Mesenchymal stem cell (in vitro differentiated cells and primary cell): ENCODE measurements at regions not wholly inside any gene's neighbourhood (a gene's known extent, or its start where the extent isn't known, plus 50 kb on each side); places are given as distances from the start of the nearest gene placed in this dataset.

Experiments
- DNase-seq: peaks from one replicate; pipeline ENCODE4 v3.0.0-alpha.2; 2013
- H2AFZ ChIP-seq: one replicate; pipeline ENCODE4 v1.6.1; 2013; ENCODE audit warnings: low read depth, mild to moderate bottlenecking, control low read depth, inconsistent platforms, low read length, moderate library complexity
- H2AK5ac ChIP-seq: 2 replicates; pipeline ENCODE4 v1.6.1; 2013; ENCODE audit warnings: low read length, moderate library complexity, mild to moderate bottlenecking, inconsistent platforms; ENCODE audit not compliant: severe bottlenecking
- H2BK120ac ChIP-seq: one replicate; pipeline ENCODE4 v1.6.1; 2013; ENCODE audit warnings: low read depth, mild to moderate bottlenecking, inconsistent platforms, low read length, moderate library complexity
- H2BK12ac ChIP-seq, 2 experiments: one replicate each; pipeline ENCODE4 v1.6.1; 2013; ENCODE audit warnings: inconsistent platforms in 2 of 2, low read length in 2 of 2, mild to moderate bottlenecking in 2 of 2, moderate library complexity in 2 of 2, control low read depth in 1 of 2
- H2BK15ac ChIP-seq: one replicate; pipeline ENCODE4 v1.6.1; 2013; ENCODE audit warnings: mild to moderate bottlenecking, low read depth, inconsistent platforms; ENCODE audit not compliant: poor library complexity, severe bottlenecking
- H2BK5ac ChIP-seq: 2 replicates; pipeline ENCODE4 v1.6.1; 2013; ENCODE audit warnings: low read depth, mild to moderate bottlenecking, low read length, control low read depth, inconsistent platforms; ENCODE audit not compliant: poor library complexity, severe bottlenecking
- H3K14ac ChIP-seq, 2 experiments: one replicate each; pipeline ENCODE4 v1.6.1; 2013; ENCODE audit warnings: inconsistent platforms in 2 of 2, low read length in 2 of 2, control low read depth in 1 of 2, mild to moderate bottlenecking in 1 of 2, moderate library complexity in 1 of 2
- H3K18ac ChIP-seq, 2 experiments: one replicate each; pipeline ENCODE4 v1.6.1; 2013; ENCODE audit warnings: inconsistent platforms in 2 of 2, low read length in 2 of 2, control low read depth in 1 of 2, low read depth in 1 of 2, mild to moderate bottlenecking in 1 of 2
- H3K23ac ChIP-seq, 2 experiments: one replicate each; pipeline ENCODE4 v1.6.1; 2013; ENCODE audit warnings: inconsistent platforms in 2 of 2, low read length in 2 of 2, mild to moderate bottlenecking in 2 of 2, moderate library complexity in 2 of 2, control low read depth in 1 of 2
- H3K27ac ChIP-seq: 2 replicates; pipeline ENCODE4 v1.5.1; 2013; ENCODE audit warnings: mild to moderate bottlenecking, moderate library complexity, low read length, control low read depth, inconsistent platforms; ENCODE audit not compliant: poor library complexity, severe bottlenecking
- H3K27me3 ChIP-seq, 2 experiments: 2 replicates each; pipeline versions ENCODE4 v1.6.1 to v1.7.0; 2013; ENCODE audit warnings: low read length in 2 of 2, mild to moderate bottlenecking in 2 of 2, moderate library complexity in 2 of 2, control low read depth in 1 of 2, inconsistent platforms in 1 of 2; ENCODE audit not compliant: control insufficient read depth in 1 of 2, insufficient read depth in 1 of 2
- H3K36me3 ChIP-seq, 2 experiments: 2 replicates each; pipeline versions ENCODE4 v1.6.1 to v1.7.0; 2013; ENCODE audit warnings: low read length in 2 of 2, control low read depth in 1 of 2, inconsistent platforms in 1 of 2, low read depth in 1 of 2, mild to moderate bottlenecking in 1 of 2; ENCODE audit not compliant: insufficient read depth in 2 of 2, control insufficient read depth in 1 of 2
- H3K4ac ChIP-seq, 2 experiments: one replicate each; pipeline ENCODE4 v1.6.1; 2013; ENCODE audit warnings: inconsistent platforms in 2 of 2, low read length in 2 of 2, mild to moderate bottlenecking in 2 of 2, moderate library complexity in 2 of 2, control low read depth in 1 of 2, low read depth in 1 of 2
- H3K4me1 ChIP-seq: 2 replicates; pipeline ENCODE4 v1.6.1; 2013; ENCODE audit warnings: low read depth, low read length, control low read depth; ENCODE audit not compliant: control insufficient read depth, insufficient read depth
- H3K4me2 ChIP-seq: 2 replicates; pipeline ENCODE4 v1.6.1; 2013; ENCODE audit warnings: low read length, mild to moderate bottlenecking, inconsistent platforms; ENCODE audit not compliant: poor library complexity, severe bottlenecking
- H3K4me3 ChIP-seq, 2 experiments: 2 replicates each; pipeline versions ENCODE4 v1.5.1 to v1.7.0; 2013; ENCODE audit warnings: low read length in 2 of 2, mild to moderate bottlenecking in 2 of 2, control low read depth in 1 of 2, low read depth in 1 of 2; ENCODE audit not compliant: insufficient read depth in 1 of 2
- H3K79me1 ChIP-seq: replicated peaks from 2 replicates; pipeline ENCODE4 v1.6.1; 2013; ENCODE audit warnings: mild to moderate bottlenecking, control low read depth, low read length, inconsistent platforms; ENCODE audit not compliant: poor library complexity, severe bottlenecking
- H3K9ac ChIP-seq: 2 replicates; pipeline ENCODE4 v1.7.0; 2013; ENCODE audit warnings: mild to moderate bottlenecking, low read length, moderate library complexity
- H3K9me3 ChIP-seq: 2 replicates; pipeline ENCODE4 v1.7.0; 2013; ENCODE audit warnings: mild to moderate bottlenecking, low read length; ENCODE audit not compliant: control insufficient read depth
- H4K8ac ChIP-seq: one replicate; pipeline ENCODE4 v1.6.1; 2013; ENCODE audit warnings: inconsistent platforms, mild to moderate bottlenecking, low read length, moderate library complexity
- H4K91ac ChIP-seq: one replicate; pipeline ENCODE4 v1.6.1; 2013; ENCODE audit warnings: mild to moderate bottlenecking, low read length, inconsistent platforms
- WGBS: methylation state at CpG from one replicate; pipeline ENCODE4 v1.1.7; 2013; ENCODE audit warnings: mixed read lengths; 5-methylcytosine and 5-hydroxymethylcytosine counted together

DNA sequence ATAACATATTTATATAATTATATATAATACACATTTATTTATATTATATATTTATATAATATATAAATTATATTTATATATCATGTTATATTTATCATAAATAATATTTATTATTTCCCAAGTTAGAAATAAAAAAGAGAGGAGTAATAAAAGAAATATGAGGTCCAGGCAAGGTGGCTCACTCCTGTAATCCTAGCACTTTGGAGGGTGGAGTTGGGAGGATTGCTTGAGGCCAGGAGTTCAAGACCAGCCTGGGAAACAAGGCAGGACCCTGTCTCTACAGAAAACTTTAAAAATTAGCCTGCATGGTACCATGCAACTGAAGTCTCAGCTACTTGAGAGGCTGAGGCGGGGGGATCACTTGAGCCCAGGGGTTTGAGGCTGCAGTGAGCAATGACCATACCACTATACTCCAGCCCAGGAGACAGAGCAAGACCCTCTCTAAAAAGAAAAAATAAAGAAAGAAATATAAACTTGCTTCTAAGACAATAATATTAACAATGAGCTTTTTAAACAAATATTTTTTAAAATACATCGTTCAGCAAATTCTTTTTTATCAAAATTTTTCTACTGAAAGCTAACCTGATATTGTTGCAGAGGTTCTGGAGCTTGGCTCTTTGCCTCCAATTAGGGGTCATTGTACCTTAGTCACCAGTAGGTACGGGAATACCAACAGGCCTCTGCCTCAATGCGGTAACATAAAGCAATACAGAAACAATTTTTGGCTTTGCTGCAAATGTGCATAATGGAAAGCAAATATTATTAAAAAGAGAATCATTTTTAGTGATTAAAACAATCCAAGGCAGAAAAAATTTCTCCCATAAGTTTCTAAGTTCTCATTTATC lies 290.0 kb downstream of the SETD4 start:
- no peak overlapping the region for H3K23ac ChIP-seq
- H3K79me1 ChIP-seq: no peaks in the 10 kb centered on the region
- H3K14ac ChIP-seq: no peak overlapping the region
- H3K36me3 ChIP-seq: no peaks in the 10 kb centered on the region
- H3K9ac ChIP-seq: no peak overlapping the region
- no peaks in the 10 kb centered on the region for H3K9me3 ChIP-seq
- no peak overlapping the region for H3K4me2 ChIP-seq
- no peak overlapping the region for H2AK5ac ChIP-seq
- no peak overlapping the region for H3K4me3 ChIP-seq
- H3K27me3 ChIP-seq: peaks cover 0 to 5% of the 10 kb centered on the region in 2 experiments
- H2BK12ac ChIP-seq: no peak overlapping the region
- no peaks in the 10 kb centered on the region for H3K4me1 ChIP-seq
- H4K8ac ChIP-seq: no peak overlapping the region
- H3K18ac ChIP-seq: no peak overlapping the region
- no peak for DNase-seq
- no peak overlapping the region for H2BK15ac ChIP-seq
- no peak overlapping the region for H2BK5ac ChIP-seq
- H4K91ac ChIP-seq: no peak overlapping the region
- no peak overlapping the region for H2BK120ac ChIP-seq
- no peak overlapping the region for H2AFZ ChIP-seq
- no peak overlapping the region for H3K27ac ChIP-seq
- no peak overlapping the region for H3K4ac ChIP-seq
- 100% methylated on average over 2 of the region's 4 CpGs for WGBS

DNA sequence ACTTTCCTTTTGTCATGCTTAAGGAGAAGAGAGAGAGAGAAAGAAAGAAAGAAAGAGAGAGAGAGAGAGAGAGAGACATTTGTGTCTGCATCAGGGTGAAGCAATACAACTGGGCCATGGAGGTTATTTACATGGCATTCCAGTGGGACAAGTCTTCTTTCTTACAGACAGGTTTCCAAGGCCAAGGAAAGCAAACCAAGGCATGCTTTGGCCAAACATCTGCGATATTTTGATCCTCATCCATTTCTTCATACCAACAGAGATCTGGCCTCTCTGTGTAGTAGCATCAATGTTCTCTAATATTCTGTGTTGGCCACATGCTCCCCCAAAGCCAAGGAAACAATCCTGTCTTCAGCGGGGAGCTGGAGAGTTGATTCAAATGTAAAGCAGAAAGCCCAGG lies 292.1 kb downstream of the SETD4 start:
- DNase-seq: no peak
- no peaks in the 10 kb centered on the region for H3K36me3 ChIP-seq
- H2AK5ac ChIP-seq: no peak overlapping the region
- no peak overlapping the region for H3K14ac ChIP-seq
- H4K8ac ChIP-seq: no peak overlapping the region
- no peak overlapping the region for H2BK5ac ChIP-seq
- H3K9me3 ChIP-seq: no peaks in the 10 kb centered on the region
- H3K27me3 ChIP-seq: peaks cover 0 to 5% of the 10 kb centered on the region in 2 experiments
- no peak overlapping the region for H3K9ac ChIP-seq
- no peaks in the 10 kb centered on the region for H3K4me1 ChIP-seq
- H3K4me2 ChIP-seq: no peak overlapping the region
- no peak overlapping the region for H2BK12ac ChIP-seq
- no peaks in the 10 kb centered on the region for H3K79me1 ChIP-seq
- H4K91ac ChIP-seq: no peak overlapping the region
- no peak overlapping the region for H3K4me3 ChIP-seq
- no peak overlapping the region for H3K18ac ChIP-seq
- H3K4ac ChIP-seq: no peak overlapping the region
- no peak overlapping the region for H2BK15ac ChIP-seq
- no peak overlapping the region for H2BK120ac ChIP-seq
- H2AFZ ChIP-seq: no peak overlapping the region
- no peak overlapping the region for H3K27ac ChIP-seq
- 63% methylated on average over 2 of the region's 2 CpGs for WGBS
- no peak overlapping the region for H3K23ac ChIP-seq

DNA sequence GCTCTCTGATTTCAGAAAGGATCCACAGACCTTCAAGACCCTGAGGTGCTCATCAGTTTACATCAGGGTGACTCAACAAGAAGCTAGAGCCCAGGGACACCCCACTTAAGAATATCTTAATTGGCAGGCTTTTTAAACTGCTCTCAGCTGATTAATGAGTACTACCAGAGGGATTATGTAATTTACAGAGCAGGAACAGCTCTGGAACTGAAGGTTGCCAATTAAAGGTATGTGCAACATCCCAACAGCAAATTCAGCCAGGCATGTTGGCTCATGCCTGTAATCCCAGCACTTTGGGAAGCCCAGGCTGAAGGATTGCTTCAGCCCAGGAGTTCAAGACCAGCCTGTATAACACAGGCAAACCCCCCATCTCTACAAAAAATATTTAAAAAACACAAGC lies 295.7 kb downstream of the SETD4 start:
- no peak overlapping the region for H2AK5ac ChIP-seq
- DNase-seq: no peak
- H3K4me2 ChIP-seq: no peak overlapping the region
- H3K9ac ChIP-seq: no peak overlapping the region
- no peaks in the 10 kb centered on the region for H3K9me3 ChIP-seq
- peaks cover 0 to 12% of the 10 kb centered on the region in 2 experiments for H3K27me3 ChIP-seq
- H2BK5ac ChIP-seq: no peak overlapping the region
- no peak overlapping the region for H3K4ac ChIP-seq
- no peak overlapping the region for H3K4me3 ChIP-seq
- H3K18ac ChIP-seq: no peak overlapping the region
- no peak overlapping the region for H4K91ac ChIP-seq
- no peak overlapping the region for H2BK15ac ChIP-seq
- H3K27ac ChIP-seq: no peak overlapping the region
- no peak overlapping the region for H3K23ac ChIP-seq
- no peak overlapping the region for H4K8ac ChIP-seq
- no peak overlapping the region for H2BK12ac ChIP-seq
- no peak overlapping the region for H3K14ac ChIP-seq
- no peak overlapping the region for H2BK120ac ChIP-seq
- H3K79me1 ChIP-seq: no peaks in the 10 kb centered on the region
- H3K36me3 ChIP-seq: no peaks in the 10 kb centered on the region
- no peak overlapping the region for H2AFZ ChIP-seq
- no peaks in the 10 kb centered on the region for H3K4me1 ChIP-seq

DNA sequence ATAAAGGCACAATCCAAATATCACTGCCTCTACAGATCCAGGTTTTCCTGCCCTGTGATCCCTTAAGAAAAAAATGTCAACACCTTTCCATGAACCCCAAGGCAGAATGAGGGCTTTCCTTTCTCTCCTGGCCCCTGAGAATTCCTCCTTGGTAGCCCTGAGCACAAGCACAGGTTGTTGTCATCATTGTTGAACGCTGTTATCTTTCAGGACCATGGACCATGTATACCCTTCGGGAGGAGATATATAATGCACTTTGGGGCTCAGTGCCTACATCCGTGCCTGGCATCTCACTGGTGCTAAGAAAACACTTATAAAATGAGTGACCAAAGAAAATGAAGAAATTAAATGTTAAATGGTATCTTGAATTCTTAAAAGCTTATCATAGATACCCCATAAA lies 296.2 kb downstream of the SETD4 start:
- no peaks in the 10 kb centered on the region for H3K36me3 ChIP-seq
- DNase-seq: no peak
- WGBS: 93% methylated on average over 3 of the region's 3 CpGs
- no peaks in the 10 kb centered on the region for H3K9me3 ChIP-seq
- H2BK12ac ChIP-seq: no peak overlapping the region
- no peak overlapping the region for H2AFZ ChIP-seq
- no peak overlapping the region for H3K23ac ChIP-seq
- no peak overlapping the region for H2BK5ac ChIP-seq
- no peak overlapping the region for H3K4me3 ChIP-seq
- H3K4me2 ChIP-seq: no peak overlapping the region
- no peak overlapping the region for H3K4ac ChIP-seq
- H2BK120ac ChIP-seq: no peak overlapping the region
- H3K27ac ChIP-seq: no peak overlapping the region
- no peak overlapping the region for H4K91ac ChIP-seq
- H3K79me1 ChIP-seq: no peaks in the 10 kb centered on the region
- no peak overlapping the region for H2BK15ac ChIP-seq
- no peak overlapping the region for H3K9ac ChIP-seq
- no peaks in the 10 kb centered on the region for H3K4me1 ChIP-seq
- no peak overlapping the region for H2AK5ac ChIP-seq
- H3K14ac ChIP-seq: no peak overlapping the region
- peaks cover 0 to 12% of the 10 kb centered on the region in 2 experiments for H3K27me3 ChIP-seq
- no peak overlapping the region for H3K18ac ChIP-seq
- H4K8ac ChIP-seq: no peak overlapping the region
